Fibroblast of skin of abdomen (primary cell): ENCODE measurements at regions not wholly inside any gene's neighbourhood (a gene's known extent, or its start where the extent isn't known, plus 50 kb on each side); places are given as distances from the start of the nearest gene placed in this dataset.

Experiments
- DNase-seq: peaks from one replicate; pipeline ENCODE4 v3.0.0-alpha.2; 2013

DNA sequence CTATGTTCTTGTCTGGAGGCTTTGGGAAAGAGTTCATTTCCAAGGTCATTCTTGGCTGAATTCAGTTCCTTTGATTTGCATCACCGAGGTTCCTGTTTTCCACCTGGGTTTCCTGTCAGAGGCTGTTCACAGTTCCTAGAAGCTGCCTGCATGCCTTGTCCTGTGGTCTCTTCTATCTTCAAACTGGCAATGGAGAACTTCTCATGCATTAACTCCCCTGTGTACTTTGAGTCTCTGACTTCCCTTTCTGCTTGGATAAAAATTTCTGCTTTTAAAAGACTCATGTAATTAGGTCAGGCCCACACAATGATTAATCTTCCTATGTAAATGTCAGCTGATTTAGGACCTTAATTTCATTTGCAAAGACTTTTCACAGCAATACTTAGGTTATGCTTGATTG, 499.3 kb upstream of the FANCL start:
- no peak for DNase-seq

DNA sequence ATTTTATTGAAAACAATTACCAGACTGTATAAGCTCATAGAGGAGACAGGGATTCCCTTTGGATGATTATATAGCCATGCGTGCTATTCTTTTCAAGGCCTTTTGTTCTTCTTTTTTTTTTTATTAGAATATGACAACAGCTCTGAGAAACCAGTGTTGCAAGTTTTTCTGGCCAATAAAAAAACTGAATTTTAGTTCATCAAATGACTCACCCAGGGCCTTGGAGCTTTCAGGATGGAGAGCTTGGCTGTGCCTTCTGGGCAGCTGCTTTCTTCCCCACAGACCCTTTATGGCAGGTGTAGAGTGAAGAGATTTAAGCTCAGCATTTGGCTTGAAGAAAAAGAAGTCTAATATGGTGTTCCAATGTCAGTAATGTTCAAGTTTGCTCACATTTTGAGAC, 497.9 kb upstream of the FANCL start:
- DNase-seq, result no peak

DNA sequence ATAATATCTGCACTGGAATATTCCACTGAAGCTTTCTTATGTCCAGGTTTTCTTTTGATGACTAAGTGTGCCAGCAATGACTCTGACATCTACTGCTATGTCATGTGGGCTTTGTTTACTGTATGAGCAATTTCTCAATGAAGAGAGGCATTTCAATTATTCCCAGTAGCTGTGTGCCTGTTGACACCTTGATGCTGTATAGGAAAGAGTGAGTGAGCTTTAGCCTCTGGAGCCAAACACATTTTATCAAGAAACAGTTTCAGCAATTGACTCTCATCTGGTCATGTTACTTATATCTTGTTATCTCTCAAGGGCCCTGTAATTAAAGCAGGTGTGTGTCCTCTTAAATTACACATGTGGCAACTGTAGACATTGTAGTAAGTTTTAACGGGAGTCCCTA, 493.2 kb upstream of the FANCL start:
- DNase-seq, result peak; percentile 14

DNA sequence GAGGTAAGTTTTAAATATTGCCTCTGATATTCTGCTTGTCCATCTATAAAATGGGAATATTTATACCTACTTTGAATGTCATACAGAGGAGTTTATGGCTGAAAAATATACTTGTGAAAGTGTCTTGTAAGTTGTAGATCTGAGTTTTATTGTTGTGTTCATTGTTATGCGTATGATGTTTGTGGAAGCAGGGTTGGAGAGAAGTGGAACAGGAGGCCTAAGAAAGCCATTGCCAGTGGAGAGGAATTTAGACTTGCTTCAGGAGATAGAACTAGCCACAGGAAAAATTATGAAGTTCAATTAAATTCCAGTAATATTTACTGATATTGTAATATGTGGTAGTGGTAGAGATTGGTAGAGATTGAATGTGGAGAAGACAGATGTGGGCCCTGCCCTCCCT, 491.9 kb upstream of the FANCL start:
- no peak for DNase-seq

DNA sequence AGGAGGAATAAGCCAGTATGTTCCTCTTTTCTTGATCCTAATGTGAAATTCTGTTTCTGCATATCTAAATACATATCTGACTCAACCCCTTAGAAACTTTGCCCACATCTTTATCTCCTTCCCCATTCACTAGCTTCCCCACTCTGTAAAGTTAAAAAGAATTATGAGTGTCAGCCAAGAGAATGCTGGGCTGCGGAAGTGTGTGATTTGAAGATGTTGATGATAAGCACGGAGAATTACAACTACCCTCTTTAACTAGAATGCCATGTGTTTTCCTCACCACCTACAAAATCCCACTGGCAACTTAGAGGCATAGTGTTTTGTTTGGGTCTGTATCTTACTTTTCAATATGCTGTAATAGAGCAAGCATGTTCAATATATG, 490.4 kb upstream of the FANCL start:
- DNase-seq, result no peak

DNA sequence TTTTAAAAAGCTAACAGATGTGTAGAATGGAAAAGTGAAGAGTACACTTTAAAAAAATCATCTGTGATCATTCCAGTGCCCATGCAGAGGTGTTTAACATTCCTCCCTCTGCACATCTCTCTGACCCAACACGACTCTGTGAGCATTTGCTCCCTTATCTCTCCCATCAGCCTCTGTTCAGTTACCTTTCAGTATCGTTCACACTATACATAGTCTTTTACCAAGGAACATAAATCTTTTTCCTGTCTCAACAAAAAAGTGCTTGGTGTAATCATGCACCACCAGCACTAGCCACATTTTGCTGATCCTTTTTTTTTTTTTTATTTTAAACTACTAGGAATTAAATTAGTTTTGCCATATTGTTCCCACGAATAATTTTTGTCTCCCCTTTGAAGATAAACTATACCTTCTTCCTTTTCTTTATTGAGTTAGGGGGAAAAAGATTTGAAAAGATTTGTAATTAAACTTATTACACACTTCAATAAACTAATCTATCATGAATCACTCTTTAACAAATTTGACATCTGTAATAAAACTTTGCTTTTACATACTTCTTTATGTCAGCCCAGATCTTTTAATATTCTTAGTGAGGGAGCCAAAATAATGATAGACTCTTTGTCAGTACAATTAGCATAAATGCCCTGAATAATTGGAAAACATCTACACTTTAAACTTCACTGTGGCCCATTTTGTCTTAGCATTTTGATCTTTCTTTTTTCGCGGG, 489.8 kb upstream of the FANCL start:
- DNase-seq, result no peak

DNA sequence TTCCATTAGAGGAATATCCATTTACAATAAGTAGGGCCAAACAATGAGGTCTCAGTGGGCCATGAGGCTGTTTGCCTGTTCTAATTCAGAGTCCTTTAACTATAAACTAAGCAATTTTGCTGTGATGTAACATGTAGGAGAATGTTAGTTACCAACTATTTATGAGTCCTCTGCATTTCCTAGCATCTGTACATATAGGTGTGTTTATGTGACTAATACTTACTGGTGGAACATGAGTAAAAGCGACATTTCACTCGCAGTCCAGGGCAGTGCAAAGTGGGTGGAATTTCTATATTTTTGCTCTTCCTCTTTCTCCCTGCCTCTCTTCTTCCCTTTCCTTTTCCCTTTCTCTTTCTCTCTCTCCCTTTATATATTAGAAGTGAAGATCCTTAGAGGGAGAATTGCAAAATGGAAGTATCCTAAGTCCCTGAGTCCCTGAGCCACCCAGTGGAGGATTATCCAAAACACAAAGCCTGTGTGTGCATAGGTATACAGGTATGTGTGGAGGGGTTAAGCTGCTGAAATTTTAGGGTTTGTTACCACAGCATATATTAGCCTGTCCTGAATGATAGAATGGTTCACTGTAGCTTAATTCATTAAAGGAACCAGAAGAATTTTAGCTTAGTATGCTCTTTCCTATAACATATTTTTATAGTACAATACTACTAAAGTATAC, 487.0 kb upstream of the FANCL start:
- DNase-seq, result no peak

DNA sequence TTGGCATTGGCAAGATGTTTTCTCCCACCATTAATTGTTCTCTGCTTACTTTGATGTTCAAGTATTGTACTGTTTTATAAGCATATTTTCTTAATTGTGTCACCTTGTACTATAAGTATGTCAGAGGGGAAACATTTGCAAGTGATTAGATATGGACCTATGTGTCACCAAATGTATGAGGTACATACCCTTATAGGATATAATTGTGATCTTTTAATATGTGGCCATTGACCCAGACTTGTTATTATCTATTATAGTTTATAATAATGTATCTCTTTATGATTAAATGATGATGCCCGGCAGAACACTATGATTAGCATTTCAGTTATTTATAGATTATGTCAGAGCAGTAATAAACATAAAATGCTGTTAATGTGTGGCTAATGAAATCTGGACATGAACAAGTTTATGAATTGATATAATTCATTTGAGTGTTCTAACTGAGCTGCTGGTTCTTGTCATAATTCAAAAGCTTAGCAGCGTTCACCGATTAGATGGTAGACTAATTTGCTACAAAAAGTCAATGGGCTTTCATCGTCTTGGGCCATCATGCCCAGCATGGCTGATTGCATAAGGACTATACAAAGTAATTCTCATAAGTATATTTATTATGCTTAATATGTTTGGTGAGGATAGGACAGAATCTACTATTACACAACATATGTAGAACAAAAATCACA, 480.9 kb upstream of the FANCL start:
- DNase-seq, result peak; percentile 5

DNA sequence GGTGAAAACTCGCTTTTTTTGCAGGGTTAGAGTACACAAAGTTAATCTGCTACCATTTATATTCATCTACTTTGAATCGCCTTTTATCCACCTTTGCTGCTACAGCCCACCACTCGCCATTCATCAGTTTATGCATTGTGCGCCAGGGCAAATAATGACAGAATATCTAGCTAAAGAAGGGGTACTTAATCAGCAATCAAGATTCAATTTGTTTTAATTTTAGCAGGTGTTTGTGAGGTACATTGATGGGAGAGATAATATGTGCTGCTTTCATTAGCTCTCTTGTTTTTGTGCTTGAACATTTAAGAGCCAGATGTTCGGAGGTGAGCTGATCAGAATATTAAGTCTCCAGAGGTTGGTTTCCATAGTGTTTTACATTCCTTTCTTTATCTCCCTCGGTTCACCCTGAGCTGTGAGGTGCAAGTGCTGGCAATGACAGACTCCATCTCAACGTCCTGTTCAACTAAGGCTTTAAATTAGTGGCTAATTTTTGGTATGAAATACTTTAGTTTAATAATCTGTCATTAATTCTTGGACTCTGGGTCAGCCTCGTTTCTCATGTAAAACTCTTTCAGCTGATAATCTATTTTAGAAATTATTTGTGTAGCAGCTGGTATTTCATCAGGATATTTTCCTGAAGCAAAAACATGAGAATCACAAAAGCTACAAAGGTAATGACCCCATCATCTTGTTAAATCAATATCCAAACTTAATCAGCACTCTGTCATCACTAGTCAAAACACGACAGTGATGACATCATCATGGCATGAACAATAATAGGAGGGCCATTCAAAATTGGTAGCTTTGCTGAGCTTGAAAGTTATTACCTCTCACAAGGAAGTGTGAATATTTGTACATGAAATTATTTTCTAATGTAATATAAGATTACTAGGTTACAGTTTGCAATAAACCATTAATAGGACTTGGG, 479.9 kb upstream of the FANCL start:
- DNase-seq, result no peak

DNA sequence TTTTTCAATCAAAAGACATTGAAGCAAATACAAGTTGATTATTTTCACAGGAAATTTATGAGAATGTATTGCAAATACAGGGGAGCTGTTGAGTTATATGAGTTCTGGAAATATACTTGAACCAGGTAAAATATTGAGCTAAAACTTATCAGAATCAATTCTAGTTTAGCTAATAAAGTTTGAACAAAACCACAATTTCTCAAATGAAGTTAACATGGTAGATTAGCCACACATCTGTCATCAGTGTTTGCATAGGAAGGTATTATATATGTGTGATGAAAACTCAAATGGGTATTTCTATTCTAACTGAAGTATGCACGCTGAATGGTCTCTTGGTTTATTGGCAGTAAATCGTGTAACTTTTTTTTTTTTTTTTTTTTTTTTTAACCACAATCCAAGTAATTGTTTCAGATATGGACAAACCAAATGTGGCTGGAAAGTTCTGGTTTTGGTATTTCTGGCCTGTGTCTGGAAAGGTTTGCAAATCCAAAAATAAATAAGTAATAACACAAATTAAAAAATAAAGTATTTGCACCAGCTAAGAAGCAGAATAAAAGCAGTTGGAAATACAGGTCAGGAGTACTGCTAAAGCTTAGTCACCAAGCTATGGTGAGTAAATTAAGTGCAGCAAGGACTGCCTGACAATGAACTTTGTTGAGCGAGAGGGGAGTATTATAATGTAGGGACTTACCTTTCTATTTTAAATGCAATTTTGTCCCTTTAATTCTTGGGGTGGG, 479.1 kb upstream of the FANCL start:
- no peak for DNase-seq

DNA sequence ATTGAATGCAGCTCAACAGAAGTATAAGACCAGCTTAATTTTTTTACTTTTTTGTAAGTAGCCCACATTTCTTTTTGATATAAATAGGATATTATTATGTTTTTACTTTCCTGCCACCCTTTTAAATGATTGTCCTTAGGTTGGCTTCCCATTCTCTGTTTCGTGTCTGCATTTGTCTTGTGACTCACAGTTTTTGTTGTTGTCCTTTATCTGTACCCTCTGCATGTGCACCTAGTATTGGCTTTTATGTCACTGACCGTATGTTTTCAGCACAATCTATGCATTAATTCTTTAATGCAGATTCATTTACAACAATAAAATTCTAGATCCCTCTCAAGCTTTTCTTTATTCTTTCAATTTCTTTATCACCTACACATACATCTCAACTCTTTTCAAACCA, 474.2 kb upstream of the FANCL start:
- DNase-seq, result no peak

DNA sequence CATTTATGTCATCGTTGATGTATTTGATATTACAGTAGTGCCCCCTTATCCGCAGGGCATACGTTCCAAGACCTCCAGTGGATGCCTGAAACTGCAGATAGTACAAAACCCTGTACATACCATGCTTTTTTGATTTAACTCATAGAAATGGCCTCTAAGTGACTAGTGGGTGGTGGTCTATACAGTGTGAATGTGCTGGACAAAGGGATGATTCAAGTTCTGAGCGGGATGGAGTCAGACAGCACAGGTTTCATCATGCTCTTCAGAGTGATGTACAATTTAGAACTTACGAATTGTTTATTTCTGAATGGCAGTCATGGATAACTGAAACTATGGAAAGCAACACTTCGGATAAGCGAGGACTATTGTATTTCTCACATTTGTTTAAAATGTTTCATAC, 473.1 kb upstream of the FANCL start:
- DNase-seq, result no peak

DNA sequence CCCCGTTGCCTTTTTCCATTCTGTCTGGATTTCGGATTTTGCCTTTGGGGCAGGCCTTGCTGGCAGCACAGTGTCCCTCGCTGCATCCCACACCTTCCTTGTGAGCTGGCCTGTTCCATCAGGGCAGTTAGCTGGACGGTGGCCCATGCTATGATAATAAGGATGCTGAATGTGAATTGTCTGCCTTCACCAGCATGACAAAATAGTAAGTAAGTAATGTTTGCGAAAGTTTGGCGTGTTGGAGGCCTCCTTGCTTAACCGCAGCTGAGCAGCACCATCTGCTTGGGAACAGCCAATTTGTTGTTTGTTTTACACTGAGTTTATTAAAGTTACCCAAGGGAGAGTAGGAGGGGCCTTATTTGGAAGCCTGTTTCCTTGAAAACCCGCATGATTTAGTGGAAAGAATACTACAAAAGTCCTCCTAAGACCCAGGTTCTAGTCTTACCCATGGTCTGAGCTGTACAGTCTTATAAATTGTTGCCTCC, 469.7 kb upstream of the FANCL start:
- DNase-seq, result no peak

DNA sequence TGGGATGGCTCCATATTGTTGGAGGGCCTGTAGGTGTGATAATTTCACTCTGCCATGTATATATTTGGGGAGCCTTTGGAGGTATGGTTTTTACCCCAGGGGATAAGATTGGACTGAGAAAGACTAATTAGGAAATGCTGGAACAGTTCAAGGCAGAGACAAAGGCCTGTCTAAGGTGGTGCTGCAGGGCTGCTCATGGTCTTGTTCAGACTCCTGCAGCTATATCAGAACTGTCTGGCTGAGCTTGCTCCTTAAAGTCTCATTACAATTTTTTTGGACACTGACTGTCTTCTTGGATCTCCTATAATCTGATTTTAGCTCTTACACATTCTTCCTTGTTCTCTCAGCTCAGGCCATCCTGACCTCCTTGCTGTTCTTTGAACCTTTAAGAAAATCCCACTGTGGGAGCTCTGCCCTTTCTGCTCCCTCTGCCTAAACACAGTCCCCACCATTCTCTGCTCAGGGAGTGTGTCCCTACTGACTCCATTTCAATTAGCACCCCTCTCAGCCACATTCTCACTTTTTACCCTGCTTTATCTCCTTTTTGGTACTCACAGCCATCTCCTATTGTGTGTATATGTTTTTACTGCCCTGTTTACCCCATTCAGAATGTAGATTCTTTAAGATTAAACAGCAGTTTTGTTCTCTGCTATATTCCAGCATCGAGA, 468.7 kb upstream of the FANCL start:
- no peak for DNase-seq

DNA sequence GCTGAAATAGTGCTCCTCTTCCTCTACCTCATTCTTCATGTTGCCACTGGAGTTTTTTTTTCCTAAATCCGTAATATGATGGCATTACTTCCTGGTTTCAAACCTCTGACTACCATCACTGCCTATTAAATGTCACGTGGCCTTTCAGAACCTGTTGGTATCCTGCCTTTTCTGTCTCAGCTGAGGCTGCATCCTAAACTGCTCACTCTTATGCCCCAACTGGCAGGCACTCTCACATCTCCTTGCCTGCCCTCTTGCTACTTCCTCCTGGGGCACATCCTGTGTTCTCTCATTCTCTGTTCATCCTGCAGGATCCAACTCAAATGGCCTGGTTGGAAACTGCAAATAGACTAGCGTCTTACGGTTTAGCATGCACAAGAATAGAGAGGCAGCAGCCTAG, 468.1 kb upstream of the FANCL start:
- no peak for DNase-seq

DNA sequence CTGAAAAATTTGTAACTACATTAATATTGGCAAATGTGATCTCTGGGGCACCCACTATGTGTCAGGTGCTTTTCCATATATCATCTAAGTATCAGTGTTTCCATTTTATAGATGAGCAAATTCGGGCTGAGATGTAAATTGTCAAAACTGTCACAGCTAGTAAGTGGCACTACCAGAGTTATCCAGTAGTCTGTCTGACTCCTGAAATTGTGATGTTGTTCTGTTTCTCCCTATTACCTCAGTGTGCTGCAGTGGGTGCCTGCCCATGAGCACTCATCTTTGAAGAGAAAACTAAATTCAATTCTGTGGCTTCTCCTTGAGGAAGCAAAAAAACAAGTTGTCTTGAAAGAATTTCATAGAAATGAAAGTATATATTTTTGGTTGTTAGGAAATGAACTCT, 467.4 kb upstream of the FANCL start:
- no peak for DNase-seq

DNA sequence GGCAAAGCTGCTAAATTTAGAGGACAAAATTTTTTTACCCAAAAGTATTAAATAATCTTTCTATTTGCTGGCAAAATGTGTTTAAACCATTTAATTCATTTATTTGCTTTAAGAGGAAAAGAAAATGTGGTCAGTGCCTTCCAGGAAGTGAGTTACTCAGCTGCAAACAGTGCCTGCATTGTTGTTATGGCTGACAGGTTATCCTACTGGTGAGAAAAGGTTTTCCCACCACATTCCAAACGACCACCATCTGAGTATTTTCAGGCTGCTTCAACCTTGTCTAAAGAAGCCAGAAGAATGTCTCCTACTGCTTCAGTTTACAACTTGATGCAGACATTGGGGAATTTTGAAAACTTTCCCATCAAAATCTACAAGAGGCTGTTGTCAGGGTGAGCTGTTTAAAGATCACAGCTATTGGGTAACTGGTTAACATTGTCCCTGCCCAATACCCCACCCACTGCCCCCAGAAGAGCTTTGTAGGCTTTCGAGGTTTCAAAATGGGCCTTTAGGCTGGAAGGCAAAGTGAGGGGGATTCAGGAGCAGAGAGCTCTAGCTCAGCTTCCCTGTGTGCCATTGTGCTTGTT, 461.3 kb upstream of the FANCL start:
- peak; percentile 5 for DNase-seq

DNA sequence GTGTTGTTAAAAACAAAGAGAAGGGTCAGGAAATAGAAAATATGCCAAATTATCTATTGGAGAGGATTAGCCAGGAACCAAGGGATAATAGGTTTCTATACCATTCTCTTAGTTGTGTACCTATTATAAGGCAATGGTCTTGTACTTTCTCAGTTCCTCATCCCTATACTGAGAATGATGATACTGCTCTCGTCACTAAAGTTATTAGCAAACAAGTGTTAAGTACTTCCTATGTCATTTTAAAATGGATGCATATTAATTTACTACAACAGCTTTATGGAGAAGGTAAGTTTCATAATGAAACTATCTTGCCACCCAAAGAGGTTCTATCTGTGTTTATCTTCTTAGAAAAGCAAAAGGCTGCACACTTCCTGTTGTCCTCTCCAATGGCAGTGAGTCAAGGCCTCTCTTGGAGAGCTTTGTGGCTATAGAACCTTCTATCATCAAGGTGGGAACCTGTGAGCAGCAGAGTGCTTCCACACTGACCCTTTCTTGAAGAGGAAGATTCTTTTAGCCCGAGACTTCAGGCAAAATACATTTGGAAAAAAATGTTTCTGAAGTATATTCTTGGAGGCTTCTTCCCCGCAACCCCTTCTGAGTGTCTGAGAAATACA, 460.7 kb upstream of the FANCL start:
- DNase-seq, result no peak

DNA sequence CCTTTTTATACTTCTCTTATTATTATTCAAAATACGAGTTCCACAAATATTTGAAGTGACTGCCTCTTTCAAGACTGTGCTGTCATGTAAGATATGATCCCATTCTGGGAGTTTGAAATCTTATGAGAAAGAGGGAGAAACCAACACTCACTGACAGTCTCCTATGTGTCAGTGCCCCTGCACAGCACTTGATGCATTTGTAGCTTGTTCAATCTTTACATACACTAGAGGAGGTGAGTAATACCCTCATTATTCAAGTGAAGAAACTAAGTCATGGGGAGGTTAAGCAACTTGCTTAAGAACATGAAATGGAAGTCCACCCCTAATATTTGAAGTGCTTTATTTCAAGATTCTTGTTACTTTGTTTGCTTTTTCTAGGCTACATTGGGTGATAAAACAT, 459.5 kb upstream of the FANCL start:
- DNase-seq, result no peak

DNA sequence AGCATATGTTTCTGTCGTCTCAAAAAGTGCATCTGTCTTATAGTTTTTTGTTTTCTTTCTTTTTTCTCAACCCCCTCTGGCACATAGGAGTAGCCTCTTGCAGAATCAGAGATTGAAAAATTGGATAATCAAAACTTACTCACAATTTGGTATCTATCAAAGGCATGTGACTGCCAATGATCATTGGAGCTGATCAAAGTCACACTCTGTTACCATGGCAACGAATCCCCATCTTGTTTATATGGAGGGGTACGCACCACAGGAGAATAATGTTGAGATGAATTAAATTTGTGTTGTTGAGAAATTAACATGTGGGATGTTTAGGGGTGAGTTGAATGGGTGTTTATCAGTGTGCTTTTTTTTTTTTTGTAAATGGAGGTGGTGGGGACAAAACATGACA, 458.3 kb upstream of the FANCL start:
- no peak for DNase-seq

DNA sequence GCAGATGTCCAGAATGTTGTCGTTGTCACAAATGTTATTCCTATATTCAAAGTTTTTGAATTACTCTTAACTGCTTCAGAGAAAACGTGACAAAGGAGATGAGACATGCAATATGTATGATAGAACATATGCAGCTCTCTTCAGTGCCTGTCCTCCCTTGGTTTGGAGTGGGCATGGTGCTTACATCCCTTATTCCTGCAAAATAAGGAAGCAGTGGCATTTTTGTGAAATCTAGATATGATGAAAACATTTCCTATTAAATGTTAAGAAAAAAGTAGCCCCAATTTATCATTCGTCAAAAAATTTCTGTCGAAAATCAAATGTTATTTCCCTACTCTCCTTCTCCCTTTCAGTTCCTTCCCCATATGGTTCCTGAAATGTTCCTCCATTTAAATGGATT, 457.5 kb upstream of the FANCL start:
- no peak for DNase-seq
